GM13977 (cell line): ENCODE measurements at regions not wholly inside any gene's neighbourhood (a gene's known extent, or its start where the extent isn't known, plus 50 kb on each side); places are given as distances from the start of the nearest gene placed in this dataset.

Experiments
- DNase-seq: peaks from one replicate; pipeline ENCODE4 v3.0.0; 2012; ENCODE audit warnings: low spot score
- in situ Hi-C: fragments of 300-500 bp; cut with MboI; formaldehyde crosslinking; loops from one replicate; pipeline ENCODE4 v1.12.0; 2022; ENCODE audit warnings: low sequenced_read_pairs, low pct_unique_long_range_greater_than_20kb, mixed read lengths, inconsistent platforms; ENCODE audit not compliant: unreplicated experiment
- TF ChIP-seq, protein P1 (sequence below): IDR thresholded peaks from 2 replicates; pipeline ENCODE4 v1.5.1; 2012; ENCODE audit warnings: mild to moderate bottlenecking, control low read depth; ENCODE audit not compliant: insufficient read depth; ENCODE audit errors: extremely low read depth, missing control alignments

- TF ChIP-seq, protein P1, sequence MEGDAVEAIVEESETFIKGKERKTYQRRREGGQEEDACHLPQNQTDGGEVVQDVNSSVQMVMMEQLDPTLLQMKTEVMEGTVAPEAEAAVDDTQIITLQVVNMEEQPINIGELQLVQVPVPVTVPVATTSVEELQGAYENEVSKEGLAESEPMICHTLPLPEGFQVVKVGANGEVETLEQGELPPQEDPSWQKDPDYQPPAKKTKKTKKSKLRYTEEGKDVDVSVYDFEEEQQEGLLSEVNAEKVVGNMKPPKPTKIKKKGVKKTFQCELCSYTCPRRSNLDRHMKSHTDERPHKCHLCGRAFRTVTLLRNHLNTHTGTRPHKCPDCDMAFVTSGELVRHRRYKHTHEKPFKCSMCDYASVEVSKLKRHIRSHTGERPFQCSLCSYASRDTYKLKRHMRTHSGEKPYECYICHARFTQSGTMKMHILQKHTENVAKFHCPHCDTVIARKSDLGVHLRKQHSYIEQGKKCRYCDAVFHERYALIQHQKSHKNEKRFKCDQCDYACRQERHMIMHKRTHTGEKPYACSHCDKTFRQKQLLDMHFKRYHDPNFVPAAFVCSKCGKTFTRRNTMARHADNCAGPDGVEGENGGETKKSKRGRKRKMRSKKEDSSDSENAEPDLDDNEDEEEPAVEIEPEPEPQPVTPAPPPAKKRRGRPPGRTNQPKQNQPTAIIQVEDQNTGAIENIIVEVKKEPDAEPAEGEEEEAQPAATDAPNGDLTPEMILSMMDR, result no peak
- in situ Hi-C loops, result no loop called here
- no peak for DNase-seq
These were observed 163.0 kb downstream of the PTCSC3 start for GRCh38 chr14:36013483-36013882.

- in situ Hi-C loops, result no loop called here
- DNase-seq, result no peak
- TF ChIP-seq, protein P1, result no peak
These were observed 163.9 kb downstream of the PTCSC3 start for GRCh38 chr14:36012621-36013020.

DNA sequence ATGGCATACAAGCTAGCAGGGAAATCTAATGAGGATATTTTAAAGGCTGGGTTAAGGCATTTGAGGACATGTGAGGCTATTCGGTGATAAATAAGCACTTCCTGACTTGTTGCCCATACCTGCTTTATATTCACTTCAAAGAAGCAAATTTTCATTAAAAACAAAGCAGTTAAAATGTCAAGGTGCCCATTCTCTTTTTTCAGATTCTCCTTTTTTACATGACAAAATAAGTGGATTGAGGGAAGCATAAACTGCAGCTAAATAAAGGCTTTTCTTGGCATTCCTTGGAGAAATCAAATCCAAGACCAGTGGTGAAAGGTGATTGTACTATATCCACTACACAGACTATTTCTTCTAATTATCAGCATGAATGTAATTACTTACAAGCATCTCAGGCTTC, 166.9 kb downstream of the PTCSC3 start:
- DNase-seq, result no peak
- TF ChIP-seq, protein P1, result no peak
- in situ Hi-C loops, result no loop called here

DNA sequence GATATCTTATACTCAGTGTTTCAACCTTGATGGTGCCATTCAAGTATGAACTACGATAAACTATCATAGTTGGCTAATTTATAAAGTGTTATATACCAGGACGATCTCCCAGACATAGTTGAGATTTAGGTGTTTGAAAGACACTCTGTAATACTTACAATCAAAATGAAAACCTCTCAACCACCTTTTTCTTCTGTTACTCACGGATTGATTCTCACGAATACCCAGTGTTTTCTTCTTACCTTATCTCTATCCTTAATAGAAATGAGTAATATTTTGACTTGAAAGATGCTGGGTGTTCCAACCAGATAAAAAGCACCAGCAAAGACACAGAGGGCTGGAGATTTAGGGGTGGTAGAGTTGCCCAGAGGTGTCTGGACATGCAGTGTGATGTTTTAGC, 169.9 kb downstream of the PTCSC3 start:
- in situ Hi-C loops, result no loop called here
- DNase-seq, result no peak
- TF ChIP-seq, protein P1, result no peak

DNA sequence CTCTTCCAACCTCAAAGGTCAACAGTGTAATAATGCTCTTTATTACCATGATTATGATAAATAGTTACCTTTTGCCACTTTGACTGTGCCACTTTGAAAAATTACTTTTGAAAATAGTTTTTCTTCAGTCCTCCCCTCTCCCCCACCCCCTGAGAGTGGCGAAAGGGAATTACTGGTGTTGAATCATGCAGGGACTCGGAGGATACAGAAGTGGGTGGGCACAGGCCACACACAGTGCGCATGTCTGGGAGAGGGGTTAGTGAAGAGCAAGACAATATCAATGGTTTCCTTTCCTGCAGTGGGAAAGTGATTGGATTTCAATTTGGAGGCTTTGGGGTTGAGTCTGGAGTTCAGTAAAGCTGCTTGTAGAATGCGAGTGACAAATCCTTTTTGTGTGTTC, 170.9 kb downstream of the PTCSC3 start:
- DNase-seq, result no peak
- TF ChIP-seq, protein P1, result no peak
- in situ Hi-C loops, result no loop called here

DNA sequence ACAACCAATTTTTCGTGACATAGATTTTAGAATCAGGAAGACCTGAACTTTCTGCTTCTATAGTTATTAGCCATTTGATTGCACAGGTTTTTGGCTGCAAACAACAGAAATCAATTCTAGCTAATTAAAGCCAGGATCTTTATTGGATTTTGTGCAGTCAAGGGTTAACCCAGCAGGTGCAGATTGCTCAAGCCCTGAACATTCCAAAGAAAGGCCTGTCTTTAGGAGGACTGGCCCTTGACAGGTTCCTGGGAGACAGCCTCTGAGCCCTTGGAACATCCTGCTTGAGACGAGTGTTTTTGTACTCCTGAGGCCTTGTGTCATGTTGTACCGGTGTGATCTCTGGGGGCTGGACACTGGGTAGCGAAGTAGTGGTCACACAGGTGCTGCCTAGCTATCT, 174.6 kb downstream of the PTCSC3 start:
- in situ Hi-C loops, result no loop called here
- TF ChIP-seq, protein P1, result no peak
- DNase-seq, result no peak

GRCh38 chr14:35999294-35999693, 173.2 kb downstream of the BRMS1L start:
- no peak for DNase-seq
- TF ChIP-seq, protein P1, result no peak
- in situ Hi-C loops, result no loop called here
